ENCODE measurements at regions not wholly inside any gene's neighbourhood (a gene's known extent, or its start where the extent isn't known, plus 50 kb on each side); places are given as distances from the start of the nearest gene placed in this dataset.

DNA sequence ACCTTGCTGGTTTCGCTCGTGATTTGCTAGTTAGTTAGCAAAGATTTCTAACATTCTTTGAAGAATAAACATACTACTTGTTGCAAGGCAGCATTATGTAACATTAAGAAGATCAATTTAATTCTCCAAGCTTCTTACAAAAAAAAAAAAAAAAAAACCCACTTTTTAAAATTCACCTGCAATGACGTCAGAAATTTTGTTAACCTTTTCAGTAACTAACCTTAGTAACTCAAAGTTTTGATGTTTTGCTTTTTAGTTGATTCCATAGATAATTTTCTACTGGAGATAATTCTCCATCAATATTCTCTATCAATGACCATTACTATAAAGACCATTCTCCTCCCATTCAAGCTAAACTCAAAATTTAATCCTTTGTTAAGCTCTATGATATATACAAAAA is 491.8 kb upstream of the TBL1XR1 start:
- intact Hi-C loops (cut with DNase I), result no loop called here
- Histone ChIP-seq H3K9me3 (no peaks in the 10 kb centered on the region), H3K4me3 (no peak overlapping the region), H3K27ac (replicated peaks in 1 of 4) (no peak overlapping the region), H3K27me3 (no peaks in the 10 kb centered on the region), H3K4me1 (peaks cover 2 to 6% (median 4%) of the 10 kb centered on the region in 4 donors), H3K36me3 (no peaks in the 10 kb centered on the region)
- DNase-seq (ENCODE audit: extremely low spot score), result no peak
- 89% methylated on average over 3 of the region's 3 CpGs for WGBS
- no peak for TF ChIP-seq POLR2A (IDR thresholded peaks at IDR 0.05; ENCODE audit: low read depth)
- TF ChIP-seq EP300 (IDR thresholded peaks at IDR 0.05), result no peak
- TF ChIP-seq, protein P1, sequence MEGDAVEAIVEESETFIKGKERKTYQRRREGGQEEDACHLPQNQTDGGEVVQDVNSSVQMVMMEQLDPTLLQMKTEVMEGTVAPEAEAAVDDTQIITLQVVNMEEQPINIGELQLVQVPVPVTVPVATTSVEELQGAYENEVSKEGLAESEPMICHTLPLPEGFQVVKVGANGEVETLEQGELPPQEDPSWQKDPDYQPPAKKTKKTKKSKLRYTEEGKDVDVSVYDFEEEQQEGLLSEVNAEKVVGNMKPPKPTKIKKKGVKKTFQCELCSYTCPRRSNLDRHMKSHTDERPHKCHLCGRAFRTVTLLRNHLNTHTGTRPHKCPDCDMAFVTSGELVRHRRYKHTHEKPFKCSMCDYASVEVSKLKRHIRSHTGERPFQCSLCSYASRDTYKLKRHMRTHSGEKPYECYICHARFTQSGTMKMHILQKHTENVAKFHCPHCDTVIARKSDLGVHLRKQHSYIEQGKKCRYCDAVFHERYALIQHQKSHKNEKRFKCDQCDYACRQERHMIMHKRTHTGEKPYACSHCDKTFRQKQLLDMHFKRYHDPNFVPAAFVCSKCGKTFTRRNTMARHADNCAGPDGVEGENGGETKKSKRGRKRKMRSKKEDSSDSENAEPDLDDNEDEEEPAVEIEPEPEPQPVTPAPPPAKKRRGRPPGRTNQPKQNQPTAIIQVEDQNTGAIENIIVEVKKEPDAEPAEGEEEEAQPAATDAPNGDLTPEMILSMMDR (IDR thresholded peaks at IDR 0.05), result no peak
- TF ChIP-seq POLR2AphosphoS5 (IDR thresholded peaks at IDR 0.05), result no peak

DNA sequence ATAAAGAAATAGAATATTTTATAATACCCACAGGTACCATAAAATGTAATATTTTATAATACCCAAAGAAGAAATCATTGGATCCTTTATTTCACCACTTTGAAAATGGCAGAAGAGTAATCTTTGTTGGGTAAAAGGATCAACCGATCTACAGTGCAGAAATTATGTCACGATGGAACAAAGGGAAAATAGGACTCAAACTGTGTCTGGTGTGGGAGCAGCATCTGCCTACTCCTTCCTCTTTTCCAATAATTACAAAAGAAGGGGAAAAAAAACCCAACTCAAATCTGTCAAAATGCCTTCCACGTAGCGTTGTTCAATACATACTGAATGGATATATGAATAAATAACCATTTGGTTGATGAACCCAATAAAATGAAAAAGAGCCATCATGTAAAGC is 492.6 kb upstream of the TBL1XR1 start:
- Histone ChIP-seq H3K4me3 (no peak overlapping the region), H3K9me3 (no peaks in the 10 kb centered on the region), H3K27ac (replicated peaks in 1 of 4) (no peak overlapping the region), H3K27me3 (no peaks in the 10 kb centered on the region), H3K36me3 (no peaks in the 10 kb centered on the region), H3K4me1 (peaks cover 8 to 12% (median 11%) of the 10 kb centered on the region in 4 donors)
- 88% methylated on average over 4 of the region's 4 CpGs for WGBS
- DNase-seq (ENCODE audit: extremely low spot score), result no peak
- intact Hi-C loops (cut with DNase I), result no loop called here
- TF ChIP-seq POLR2AphosphoS5 (IDR thresholded peaks at IDR 0.05) (no peak), EP300 (IDR thresholded peaks at IDR 0.05) (no peak), POLR2A (IDR thresholded peaks at IDR 0.05; ENCODE audit: low read depth) (no peak)
- TF ChIP-seq, protein P1 (IDR thresholded peaks at IDR 0.05), result no peak

DNA sequence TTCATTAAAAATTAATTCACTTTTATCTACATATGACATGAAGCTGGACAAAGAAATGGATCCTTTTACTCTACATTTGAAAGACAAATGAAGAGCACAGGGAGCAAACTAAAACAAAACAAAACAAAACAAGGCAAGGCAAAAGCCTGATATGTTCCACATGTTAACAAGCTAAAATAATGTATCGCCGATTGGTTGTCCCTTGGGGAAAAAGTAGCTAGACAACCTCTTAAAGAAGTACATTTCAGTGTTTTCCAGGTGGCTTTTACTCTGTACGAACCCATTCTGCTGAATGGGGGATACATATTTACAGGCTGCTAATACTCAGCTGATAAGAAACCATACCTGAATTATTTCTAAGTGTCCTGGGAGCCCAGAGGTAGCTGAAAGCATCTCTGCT is 493.0 kb upstream of the TBL1XR1 start:
- Histone ChIP-seq H3K4me1 (peaks cover 8 to 13% (median 12%) of the 10 kb centered on the region in 4 donors), H3K9me3 (no peaks in the 10 kb centered on the region), H3K27ac (replicated peaks in 1 of 4) (no peak overlapping the region), H3K27me3 (no peaks in the 10 kb centered on the region), H3K36me3 (no peaks in the 10 kb centered on the region), H3K4me3 (no peak overlapping the region)
- DNase-seq (ENCODE audit: extremely low spot score), result no peak
- 81% methylated on average over 3 of the region's 3 CpGs for WGBS
- intact Hi-C loops (cut with DNase I), result no loop called here
- no peak for TF ChIP-seq POLR2AphosphoS5 (IDR thresholded peaks at IDR 0.05)
- no peak for TF ChIP-seq EP300 (IDR thresholded peaks at IDR 0.05)
- no peak for TF ChIP-seq POLR2A (IDR thresholded peaks at IDR 0.05; ENCODE audit: low read depth)
- TF ChIP-seq, protein P1 (IDR thresholded peaks at IDR 0.05), result no peak

DNA sequence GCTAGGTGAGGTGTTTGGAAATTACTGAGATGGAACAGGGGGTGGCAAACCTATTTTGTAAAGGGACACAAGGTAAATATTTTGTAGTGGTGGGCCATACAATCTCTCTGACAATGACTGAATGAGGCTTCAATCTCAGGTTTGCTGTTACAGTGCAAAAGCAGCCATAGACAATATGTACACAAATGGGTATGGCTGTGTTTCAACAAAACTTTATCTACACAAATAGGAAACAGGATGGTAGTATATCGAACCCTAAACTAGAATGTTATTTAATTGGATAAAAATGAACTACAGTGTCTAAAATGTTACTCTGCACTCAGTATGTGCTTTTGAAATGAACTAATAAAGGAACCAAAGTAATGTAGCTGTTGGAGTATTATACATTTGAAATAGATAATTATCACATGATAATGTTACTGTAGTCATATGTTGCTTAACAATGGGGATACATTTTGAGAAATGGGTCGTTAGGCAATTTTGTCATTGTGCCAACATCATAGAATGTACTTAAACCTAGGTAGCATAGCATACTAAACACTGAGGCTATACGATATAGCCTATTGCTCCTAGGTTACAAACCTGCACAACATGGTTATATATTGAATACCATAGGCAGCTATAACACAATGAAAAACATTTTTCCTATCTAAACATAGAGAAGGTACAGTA is 495.2 kb upstream of the TBL1XR1 start:
- Histone ChIP-seq H3K27me3 (no peaks in the 10 kb centered on the region), H3K4me1 (peaks cover 8 to 13% (median 12%) of the 10 kb centered on the region in 4 donors), H3K27ac (replicated peaks in 1 of 4) (no peak overlapping the region), H3K9me3 (no peaks in the 10 kb centered on the region), H3K36me3 (no peaks in the 10 kb centered on the region), H3K4me3 (no peak overlapping the region)
- 79% methylated on average over 3 of the region's 3 CpGs for WGBS
- intact Hi-C loops (cut with DNase I), result no loop called here
- TF ChIP-seq POLR2A (IDR thresholded peaks at IDR 0.05; ENCODE audit: low read depth) (no peak), EP300 (IDR thresholded peaks at IDR 0.05) (no peak)
- no peak for DNase-seq (ENCODE audit: extremely low spot score)

DNA sequence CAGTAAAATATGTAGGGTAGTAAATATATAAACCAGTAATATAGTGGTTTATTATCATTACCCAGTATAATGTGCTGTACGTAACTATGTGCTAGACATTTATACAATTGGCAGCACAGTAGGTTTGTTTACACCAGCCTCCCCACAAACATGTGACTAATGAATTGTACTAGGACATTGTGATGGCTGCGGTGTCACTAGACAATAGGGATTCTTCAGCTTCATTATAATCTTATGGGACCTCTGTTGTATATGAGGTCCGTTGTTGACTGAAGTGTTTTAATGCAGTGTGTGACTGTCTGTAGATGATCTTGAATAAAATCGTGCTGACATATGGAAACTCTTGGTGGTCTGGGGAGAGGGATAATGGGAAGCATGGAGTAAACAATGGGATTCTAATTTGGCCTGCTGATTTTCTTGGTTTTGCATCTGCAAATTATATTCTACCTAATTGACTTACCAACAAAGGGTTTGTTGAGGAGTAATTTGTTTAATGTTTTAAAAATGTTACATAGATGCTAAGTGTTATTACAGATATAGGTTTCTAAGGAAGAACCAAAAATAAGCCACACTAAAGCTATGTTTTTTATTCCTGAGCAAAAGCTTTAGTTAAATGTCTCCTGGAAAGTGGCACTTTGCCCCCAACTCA is 496.5 kb upstream of the TBL1XR1 start:
- Histone ChIP-seq H3K27ac (replicated peaks in 1 of 4) (no peak overlapping the region), H3K27me3 (no peaks in the 10 kb centered on the region), H3K4me1 (peaks cover 8 to 13% (median 12%) of the 10 kb centered on the region in 4 donors), H3K4me3 (no peak overlapping the region), H3K36me3 (no peaks in the 10 kb centered on the region), H3K9me3 (no peaks in the 10 kb centered on the region)
- TF ChIP-seq POLR2A (IDR thresholded peaks at IDR 0.05; ENCODE audit: low read depth), result no peak
- intact Hi-C loops (cut with DNase I), result no loop called here
- no peak for DNase-seq (ENCODE audit: extremely low spot score)
- WGBS, result 82% methylated on average over 4 of the region's 4 CpGs
